ENCODE measurements at regions not wholly inside any gene's neighbourhood (a gene's known extent, or its start where the extent isn't known, plus 50 kb on each side); places are given as distances from the start of the nearest gene placed in this dataset.
A peak's percentile ranks its signal among the peaks of the same experiment; 100 is the strongest.

DNA sequence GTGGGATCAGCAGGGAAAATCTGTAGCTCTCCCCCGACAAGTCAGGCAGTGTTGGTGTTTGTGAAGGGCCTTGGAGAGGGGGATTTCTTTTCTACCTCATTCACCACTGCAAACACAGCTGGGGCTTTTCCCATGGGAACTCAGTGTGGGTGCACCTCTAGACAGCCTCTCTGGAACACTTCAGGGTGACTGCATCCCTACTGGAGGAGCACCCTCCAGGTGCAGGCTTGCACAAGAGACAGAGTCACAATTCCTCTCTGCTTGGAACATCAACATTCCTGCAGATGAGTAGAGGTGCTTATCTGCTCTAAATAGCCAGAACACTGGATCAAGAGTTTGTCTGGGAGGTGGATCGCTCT lies 72.7 kb upstream of the AKAP13 start:
- DNase-seq (ENCODE audit: low spot score) = no peak

DNA sequence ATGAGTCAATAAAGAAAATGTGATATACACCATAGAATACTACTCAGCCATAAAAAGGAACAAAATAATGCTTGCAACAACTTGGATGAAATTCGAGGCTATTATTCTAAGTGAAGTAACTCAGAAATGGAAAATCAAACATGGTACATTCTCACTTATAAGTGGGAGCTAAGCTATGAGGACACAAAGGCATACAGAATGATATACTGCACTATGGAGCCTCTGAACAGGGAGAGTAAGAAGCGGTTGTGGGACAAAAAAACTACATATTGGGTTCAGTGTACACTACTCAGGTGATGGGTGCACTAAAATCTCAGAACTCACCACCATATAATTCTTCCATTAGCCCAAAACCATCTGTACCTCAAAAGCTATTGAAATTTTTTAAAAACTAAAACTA lies 68.8 kb upstream of the AKAP13 start:
- DNase-seq (ENCODE audit: low spot score) = no peak

GRCh38 chr15:85312486-85312885 lies 67.9 kb upstream of the AKAP13 start:
- DNase-seq (ENCODE audit: low spot score) = no peak

- DNase-seq (ENCODE audit: low spot score) = no peak
Observed at GRCh38 chr15:85312929-85313331, 67.5 kb upstream of the AKAP13 start.

DNA sequence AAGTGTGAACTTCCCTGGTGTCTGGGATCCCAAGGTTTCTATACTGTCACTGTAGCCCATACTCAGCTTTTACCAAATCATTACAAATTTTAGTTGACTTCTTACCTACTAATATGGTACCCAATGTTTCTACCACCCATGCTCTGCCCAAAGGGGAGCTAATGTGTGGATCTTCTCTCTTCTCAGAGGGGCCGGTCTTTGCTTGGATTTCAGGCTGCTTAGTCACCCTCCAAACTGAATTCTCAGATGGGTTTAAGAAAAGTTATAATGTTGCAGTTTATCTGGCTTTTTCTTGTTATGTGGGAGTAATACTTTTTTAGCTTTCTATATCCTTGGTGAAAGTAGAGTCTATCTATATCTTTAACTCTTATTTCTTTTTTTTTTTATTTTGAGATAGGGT lies 67.1 kb upstream of the AKAP13 start:
- no peak for DNase-seq (ENCODE audit: low spot score)

GRCh38 chr15:85314146-85314545 lies 66.3 kb upstream of the AKAP13 start:
- no peak for DNase-seq (ENCODE audit: low spot score)

- no peak for DNase-seq (ENCODE audit: low spot score)
Observed at GRCh38 chr15:85314633-85315032, 65.8 kb upstream of the AKAP13 start.

GRCh38 chr15:85316244-85316934 lies 64.0 kb upstream of the AKAP13 start:
- peak; percentile 91 for DNase-seq (ENCODE audit: low spot score)

DNA sequence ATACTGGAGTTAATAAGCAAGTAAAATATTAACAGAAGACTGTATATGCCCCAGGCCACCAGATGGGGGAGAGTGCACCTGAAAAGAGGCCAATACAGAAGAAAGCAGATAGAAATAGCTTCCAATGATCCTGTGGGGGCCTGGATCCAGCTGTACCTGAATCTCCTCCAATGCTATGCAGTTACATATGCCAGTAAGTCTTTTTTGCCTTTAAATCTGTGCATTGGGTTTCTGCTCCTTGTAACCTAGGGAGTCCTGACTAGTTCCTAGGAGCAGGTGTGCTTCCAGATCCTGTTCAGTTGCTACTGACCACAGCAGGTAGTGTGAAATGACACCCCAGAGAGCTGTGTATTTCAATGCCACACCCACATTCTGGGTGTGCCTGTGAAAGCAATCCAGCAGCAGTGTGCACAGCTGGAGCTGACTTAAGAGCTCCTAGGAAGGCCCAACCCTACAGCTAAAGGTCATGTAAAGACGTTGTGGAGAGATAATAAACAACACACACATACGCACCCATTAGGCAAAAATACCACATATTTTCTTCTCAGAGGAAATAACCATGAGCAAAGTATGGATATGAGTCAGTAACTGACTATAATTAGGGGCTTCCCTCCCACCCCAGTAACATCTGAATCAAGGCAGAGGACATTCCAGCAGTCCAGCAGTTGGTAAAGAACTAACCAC lies 62.2 kb upstream of the AKAP13 start:
- peak; percentile 94 for DNase-seq (ENCODE audit: low spot score)

- DNase-seq (ENCODE audit: low spot score) = no peak
Observed at GRCh38 chr15:85318732-85319076, 61.7 kb upstream of the AKAP13 start.

- no peak for DNase-seq (ENCODE audit: low spot score)
Observed at GRCh38 chr15:85324202-85324601, 56.2 kb upstream of the AKAP13 start.

GRCh38 chr15:85325834-85326233 lies 54.6 kb upstream of the AKAP13 start:
- no peak for DNase-seq (ENCODE audit: low spot score)

DNA sequence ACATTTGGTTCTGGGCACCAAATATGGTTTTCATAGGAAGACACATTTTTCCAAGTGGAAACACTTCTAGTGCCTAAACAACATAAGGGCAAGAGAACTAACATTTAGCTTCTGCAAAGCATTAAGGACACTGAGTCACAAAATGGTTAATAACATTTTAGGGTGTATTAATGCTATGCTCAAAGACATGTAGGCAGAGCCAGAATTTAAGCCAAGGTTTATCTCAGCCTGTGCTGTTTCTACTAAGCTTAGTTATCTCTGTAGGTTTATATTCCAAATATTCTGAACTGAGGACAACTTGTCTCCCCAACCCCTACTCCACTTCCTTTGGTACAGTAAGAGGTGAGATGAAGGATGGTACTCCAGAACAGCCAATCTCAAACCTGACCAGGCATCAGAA lies 54.1 kb upstream of the AKAP13 start:
- DNase-seq (ENCODE audit: low spot score) = no peak

DNA sequence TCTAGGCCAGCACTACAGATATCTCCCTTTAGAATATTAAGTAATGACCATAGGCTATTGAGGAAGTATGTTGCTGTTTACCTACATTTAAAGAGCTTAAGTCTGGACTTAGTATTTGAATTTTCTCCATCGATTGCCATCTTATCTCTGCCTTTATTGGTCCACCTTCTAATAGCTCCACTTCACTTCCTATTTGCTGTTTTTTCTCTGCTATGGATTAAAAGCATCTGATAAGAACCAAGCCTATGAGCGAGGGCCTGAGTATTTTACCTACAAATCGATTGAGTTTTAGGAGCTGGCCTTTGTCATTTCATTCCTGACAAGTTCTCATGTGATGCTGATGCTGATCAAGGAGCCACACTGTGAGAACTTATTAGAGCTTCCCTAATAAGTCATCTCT lies 52.6 kb upstream of the AKAP13 start:
- DNase-seq (ENCODE audit: low spot score) = no peak

- no peak for DNase-seq (ENCODE audit: low spot score)
Observed at GRCh38 chr15:85329561-85330422, 50.6 kb upstream of the AKAP13 start.
